BJ (cell line): ENCODE measurements at regions not wholly inside any gene's neighbourhood (a gene's known extent, or its start where the extent isn't known, plus 50 kb on each side); places are given as distances from the start of the nearest gene placed in this dataset.
"Not testable (repeated sequence)": the region's sequence is repeated elsewhere in the genome, so short reads cannot be mapped to it uniquely, and the experiment has no call there.

Source experiments
- CTCF ChIA-PET: fragments of 350-600 bp; formaldehyde crosslinking; extraction: SDS; loops from one replicate; lab custom pipeline; 2021; ENCODE audit warnings: antibody characterized with exemption, inconsistent platforms; lab: Yijun Ruan, JAX
- POLR2A ChIA-PET: fragments of 300-600 bp; sonication (Branson Sonifier 250); formaldehyde crosslinking; extraction: SDS; loops from one replicate; lab custom pipeline; 2021; ENCODE audit warnings: antibody characterized with exemption; lab: Charles Lee
- DNase-seq: peaks from one replicate; pipeline ENCODE4 v3.0.0-alpha.2; 2011; ENCODE audit warnings: low read depth
- H3K27me3 ChIP-seq: 2 replicates; pipeline ENCODE4 v1.6.0; 2011; ENCODE audit warnings: low read length; ENCODE audit not compliant: control insufficient read depth, insufficient read depth
- H3K36me3 ChIP-seq: 2 replicates; pipeline ENCODE4 v1.5.1; 2011; ENCODE audit warnings: low read length; ENCODE audit not compliant: control insufficient read depth, insufficient read depth
- H3K4me3 ChIP-seq: 2 replicates; pipeline ENCODE4 v1.5.1; 2011; ENCODE audit warnings: low read depth, mild to moderate bottlenecking, control low read depth, low read length
- CTCF ChIP-seq: IDR thresholded peaks from 2 replicates; pipeline ENCODE4 v1.5.1; 2011; ENCODE audit warnings: low read depth, mild to moderate bottlenecking, control low read depth, inconsistent platforms, low read length, moderate library complexity; ENCODE audit not compliant: insufficient read depth

- no peaks in the 10 kb centered on the region for H3K36me3 ChIP-seq
- no peak for TF ChIP-seq CTCF
- POLR2A ChIA-PET = no interaction called here
- H3K27me3 ChIP-seq = no peaks in the 10 kb centered on the region
- no peak overlapping the region for H3K4me3 ChIP-seq
- CTCF ChIA-PET = interaction anchor here (1.5 kb wide), 1 partner anchor 56 kb away, joined by 4 read pairs; no protein-coding TSS in a partner anchor
- no peak for DNase-seq
These were observed 72.8 kb downstream of the PTTG1 start for GRCh38 chr5:160494451-160494850.

- ChIA-PET CTCF (no interaction called here), POLR2A (no interaction called here)
- no peaks in the 10 kb centered on the region for H3K27me3 ChIP-seq
- H3K4me3 ChIP-seq = no peak overlapping the region
- no peaks in the 10 kb centered on the region for H3K36me3 ChIP-seq
- no peak for DNase-seq
- TF ChIP-seq CTCF = no peak
These were observed 74.7 kb downstream of the PTTG1 start for GRCh38 chr5:160496334-160496733.

GRCh38 chr5:160496784-160497183, 75.1 kb downstream of the PTTG1 start:
- no peak for TF ChIP-seq CTCF
- CTCF ChIA-PET = no interaction called here
- POLR2A ChIA-PET = no interaction called here
- Histone ChIP-seq H3K36me3 (no peaks in the 10 kb centered on the region), H3K4me3 (no peak overlapping the region), H3K27me3 (no peaks in the 10 kb centered on the region)
- no peak for DNase-seq

GRCh38 chr5:160497878-160498277, 76.2 kb downstream of the PTTG1 start:
- CTCF ChIA-PET = interaction anchor here (1.5 to 3.0 kb wide), 2 partner anchors 10 to 60 kb away, joined by 9 to 14 read pairs; no protein-coding TSS in a partner anchor
- POLR2A ChIA-PET = no interaction called here

GRCh38 chr5:160498441-160499043, 76.9 kb downstream of the PTTG1 start:
- H3K27me3 ChIP-seq, DNase-seq, POLR2A ChIA-PET, H3K4me3 ChIP-seq, H3K36me3 ChIP-seq: not testable (repeated sequence)
- CTCF ChIA-PET = interaction anchor here (1.5 to 3.0 kb wide), 2 partner anchors 9 to 60 kb away, joined by 9 to 14 read pairs; no protein-coding TSS in a partner anchor

More at GRCh38 chr5:160497878-160498277, 76.2 kb downstream of the PTTG1 start:
- TF ChIP-seq CTCF = no peak
- Histone ChIP-seq H3K27me3 (no peaks in the 10 kb centered on the region), H3K4me3 (no peak overlapping the region), H3K36me3 (no peaks in the 10 kb centered on the region)
- DNase-seq = no peak
